Loucy (cell line): ENCODE measurements at regions not wholly inside any gene's neighbourhood (a gene's known extent, or its start where the extent isn't known, plus 50 kb on each side); places are given as distances from the start of the nearest gene placed in this dataset.

Source experiments
- EZH2phosphoT487 ChIP-seq: fragments of 200-600 bp; IDR thresholded peaks from 2 replicates; pipeline ENCODE4 v1.6.1; 2018; ENCODE audit warnings: antibody characterized with exemption, mild to moderate bottlenecking, moderate library complexity, borderline replicate concordance
- TF ChIP-seq, protein P1 (sequence below): fragments of 200-600 bp; sonication (generic); conservative IDR thresholded peaks from 2 replicates; pipeline ENCODE4 v1.5.1; 2014; ENCODE audit warnings: mild to moderate bottlenecking, antibody characterized with exemption, low read length

- TF ChIP-seq, protein P1, sequence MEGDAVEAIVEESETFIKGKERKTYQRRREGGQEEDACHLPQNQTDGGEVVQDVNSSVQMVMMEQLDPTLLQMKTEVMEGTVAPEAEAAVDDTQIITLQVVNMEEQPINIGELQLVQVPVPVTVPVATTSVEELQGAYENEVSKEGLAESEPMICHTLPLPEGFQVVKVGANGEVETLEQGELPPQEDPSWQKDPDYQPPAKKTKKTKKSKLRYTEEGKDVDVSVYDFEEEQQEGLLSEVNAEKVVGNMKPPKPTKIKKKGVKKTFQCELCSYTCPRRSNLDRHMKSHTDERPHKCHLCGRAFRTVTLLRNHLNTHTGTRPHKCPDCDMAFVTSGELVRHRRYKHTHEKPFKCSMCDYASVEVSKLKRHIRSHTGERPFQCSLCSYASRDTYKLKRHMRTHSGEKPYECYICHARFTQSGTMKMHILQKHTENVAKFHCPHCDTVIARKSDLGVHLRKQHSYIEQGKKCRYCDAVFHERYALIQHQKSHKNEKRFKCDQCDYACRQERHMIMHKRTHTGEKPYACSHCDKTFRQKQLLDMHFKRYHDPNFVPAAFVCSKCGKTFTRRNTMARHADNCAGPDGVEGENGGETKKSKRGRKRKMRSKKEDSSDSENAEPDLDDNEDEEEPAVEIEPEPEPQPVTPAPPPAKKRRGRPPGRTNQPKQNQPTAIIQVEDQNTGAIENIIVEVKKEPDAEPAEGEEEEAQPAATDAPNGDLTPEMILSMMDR: no peak
- TF ChIP-seq EZH2phosphoT487: no peak
Observed at GRCh38 chr2:579961-580360, 97.2 kb downstream of the TMEM18 start.
